ENCODE measurements at regions not wholly inside any gene's neighbourhood (a gene's known extent, or its start where the extent isn't known, plus 50 kb on each side); places are given as distances from the start of the nearest gene placed in this dataset.

- no peak overlapping the region for H2BK15ac ChIP-seq (ENCODE audit: low read depth, low read length)
- ChIA-PET CTCF (no interaction called here), POLR2A (ENCODE audit: unreplicated experiment) (interaction anchor here (0.6 kb wide), 1 partner anchor 396 kb away, joined by 7 read pairs; no protein-coding TSS in a partner anchor)
- no TSS peak for BruUV-seq (replicated peaks)
- no peak overlapping the region for H3K4me3 ChIP-seq (ENCODE audit: insufficient read depth, low read depth, low read length)
- no peak overlapping the region for H3K18ac ChIP-seq (ENCODE audit: low read depth, low read length)
- H3K4me1 ChIP-seq (ENCODE audit: control insufficient read depth, insufficient read depth, low read length): no peaks in the 10 kb centered on the region
- no peak overlapping the region for H3K4ac ChIP-seq (ENCODE audit: low read depth, low read length)
- H4K5ac ChIP-seq (ENCODE audit: low read depth, low read length): no peak overlapping the region
- no peak overlapping the region for H2BK20ac ChIP-seq (ENCODE audit: low read depth, low read length)
- no peak overlapping the region for H2BK120ac ChIP-seq (ENCODE audit: low read depth, low read length)
- H3K27ac ChIP-seq (ENCODE audit: insufficient read depth, low read length): no peak overlapping the region
- TF ChIP-seq MAZ (IDR thresholded peaks at IDR 0.05; ENCODE audit: borderline replicate concordance, low read depth, low read length) (no peak), USF2 (IDR thresholded peaks at IDR 0.05; ENCODE audit: low read depth, low read length) (no peak), SMC3 (IDR thresholded peaks at IDR 0.05; ENCODE audit: low read depth, low read length) (no peak), MAFK (IDR thresholded peaks at IDR 0.05; ENCODE audit: low read depth, low read length) (no peak), CEBPB (IDR thresholded peaks at IDR 0.05; ENCODE audit: low read depth, low read length) (no peak), CHD1 (IDR thresholded peaks at IDR 0.05; ENCODE audit: low read depth, low read length) (no peak), ELK1 (IDR thresholded peaks at IDR 0.05; ENCODE audit: borderline replicate concordance, low read depth, low read length) (no peak), NFE2L2 (IDR thresholded peaks at IDR 0.05; ENCODE audit: low read depth, low read length) (no peak), CTCF (conservative IDR thresholded peaks at IDR 0.05; ENCODE audit: low read depth, low read length) (no peak), BHLHE40 (IDR thresholded peaks at IDR 0.05; ENCODE audit: low read depth, low read length) (no peak), RFX5 (IDR thresholded peaks at IDR 0.05; ENCODE audit: low read depth, low read length) (no peak), MXI1 (IDR thresholded peaks at IDR 0.05; ENCODE audit: borderline replicate concordance, low read depth, low read length) (no peak), FOS (IDR thresholded peaks at IDR 0.05; ENCODE audit: low read depth, low read length) (no peak), POLR2A (IDR thresholded peaks at IDR 0.05; ENCODE audit: low read depth, low read length) (no peak), RCOR1 (IDR thresholded peaks at IDR 0.05; ENCODE audit: insufficient replicate concordance, low read length) (no peak), RAD21 (IDR thresholded peaks at IDR 0.05; ENCODE audit: low read length) (no peak)
- WGBS, 2 experiments (ENCODE audit: extremely low coverage in 2 of 2, insufficient read length in 1 of 2): no CpG with 5 or more reads among the region's 1 CpG
- DNase-seq (no peak), ATAC-seq (ENCODE audit: low read depth) (no peak)
- no peak overlapping the region for H4K8ac ChIP-seq (ENCODE audit: low read depth in 2 of 2, low read length in 2 of 2)
- H3K27me3 ChIP-seq (ENCODE audit: control insufficient read depth, insufficient read depth, low read length): no peaks in the 10 kb centered on the region; the same call in 1 of the 2 replicates
- H3K14ac ChIP-seq (replicated peaks; ENCODE audit: low read depth, low read length): no peak overlapping the region
- intact Hi-C loops (cut with micrococcal nuclease) (no loop called here), dilution Hi-C loops (cut with HindIII; ENCODE audit: low sequenced_read_pairs, unreplicated experiment) (no loop called here), in situ Hi-C loops (cut with MboI; ENCODE audit: low sequenced_read_pairs) (no loop called here)
- H3K9ac ChIP-seq (ENCODE audit: low read depth, low read length): no peak overlapping the region
- H4K91ac ChIP-seq (ENCODE audit: insufficient read depth, low read depth, low read length): no peak overlapping the region
- no peaks in the 10 kb centered on the region for H4K20me1 ChIP-seq (ENCODE audit: insufficient read depth, low read length)
- H3K56ac ChIP-seq (ENCODE audit: extremely low read depth, insufficient read depth, low read length): no peak overlapping the region
- H3K79me1 ChIP-seq (ENCODE audit: low read depth in 1 of 2, low read length in 2 of 2): no peaks in the 10 kb centered on the region
- no peak overlapping the region for H2AK5ac ChIP-seq (ENCODE audit: low read depth, low read length)
- H2BK5ac ChIP-seq (ENCODE audit: low read depth, low read length, poor library complexity, severe bottlenecking): no peak overlapping the region
- H3K36me3 ChIP-seq (ENCODE audit: control insufficient read depth, insufficient read depth, low read length): no peaks in the 10 kb centered on the region
- no peak overlapping the region for H3K4me2 ChIP-seq (ENCODE audit: low read depth, low read length)
- no peak overlapping the region for H3K23ac ChIP-seq (ENCODE audit: low read depth, low read length)
- peaks cover 1% of the 10 kb centered on the region; the same call in 1 of the 2 replicates for H3K9me3 ChIP-seq (ENCODE audit: control insufficient read depth, insufficient read depth, low read length)
- no peak overlapping the region for H2AK9ac ChIP-seq (replicated peaks; ENCODE audit: low read depth, low read length, poor library complexity)
- no peaks in the 10 kb centered on the region for H3K9me1 ChIP-seq (ENCODE audit: insufficient read depth, low read length)
- H2AFZ ChIP-seq (replicated peaks; ENCODE audit: low read length, poor library complexity): no peak overlapping the region
Observed at GRCh38 chrX:45358392-45358791, 157.7 kb upstream of the DIPK2B start.

Data from IMR-90 (cell line).